Glomerular visceral epithelial cell (primary cell): ENCODE measurements at regions not wholly inside any gene's neighbourhood (a gene's known extent, or its start where the extent isn't known, plus 50 kb on each side); places are given as distances from the start of the nearest gene placed in this dataset.

Experiments used
- DNase-seq: peaks from one replicate; pipeline ENCODE4 v3.0.0-alpha.2; 2016; ENCODE audit errors: extremely low spot score

- no peak for DNase-seq
These were observed 1879.4 kb upstream of the TENM3 start for GRCh38 chr4:180363815-180364214.

- DNase-seq: no peak
These were observed 1870.5 kb upstream of the TENM3 start for GRCh38 chr4:180372691-180373090.

- no peak for DNase-seq
These were observed 1865.5 kb upstream of the TENM3 start for GRCh38 chr4:180377741-180378140.

GRCh38 chr4:180380733-180381132 lies 1862.5 kb upstream of the TENM3 start:
- peak; percentile 33 for DNase-seq

GRCh38 chr4:180391613-180392012 lies 1851.6 kb upstream of the TENM3 start:
- no peak for DNase-seq

GRCh38 chr4:180394312-180394711 lies 1848.9 kb upstream of the TENM3 start:
- no peak for DNase-seq

GRCh38 chr4:180394730-180395129 lies 1848.5 kb upstream of the TENM3 start:
- DNase-seq: no peak

- DNase-seq: no peak
These were observed 1844.6 kb upstream of the TENM3 start for GRCh38 chr4:180398564-180398963.

- no peak for DNase-seq
These were observed 1835.8 kb upstream of the TENM3 start for GRCh38 chr4:180407275-180407885.

- DNase-seq: no peak
These were observed 1824.2 kb upstream of the TENM3 start for GRCh38 chr4:180418819-180419531.

GRCh38 chr4:180422989-180423711 lies 1820.1 kb upstream of the TENM3 start:
- no peak for DNase-seq

- no peak for DNase-seq
These were observed 1819.5 kb upstream of the TENM3 start for GRCh38 chr4:180423712-180424057.

- no peak for DNase-seq
These were observed 1816.3 kb upstream of the TENM3 start for GRCh38 chr4:180426938-180427337.

- DNase-seq: no peak
These were observed 1812.9 kb upstream of the TENM3 start for GRCh38 chr4:180430283-180430682.

- peak; percentile 2 for DNase-seq
These were observed 1808.9 kb upstream of the TENM3 start for GRCh38 chr4:180434131-180434895.

- no peak for DNase-seq
These were observed 1806.8 kb upstream of the TENM3 start for GRCh38 chr4:180436361-180436760.

GRCh38 chr4:180437601-180438000 lies 1805.6 kb upstream of the TENM3 start:
- DNase-seq: no peak

- DNase-seq: no peak
These were observed 1794.9 kb upstream of the TENM3 start for GRCh38 chr4:180448306-180448705.

- DNase-seq: peak; percentile 74
These were observed 1793.7 kb upstream of the TENM3 start for GRCh38 chr4:180449395-180449956.

- DNase-seq: no peak
These were observed 1788.0 kb upstream of the TENM3 start for GRCh38 chr4:180455226-180455625.

GRCh38 chr4:180456928-180457327 lies 1786.3 kb upstream of the TENM3 start:
- no peak for DNase-seq

GRCh38 chr4:180462116-180462515 lies 1781.1 kb upstream of the TENM3 start:
- no peak for DNase-seq
